ENCODE measurements at regions not wholly inside any gene's neighbourhood (a gene's known extent, or its start where the extent isn't known, plus 50 kb on each side); places are given as distances from the start of the nearest gene placed in this dataset.

GRCh38 chr20:59461526-59461925 is 142.8 kb upstream of the PHACTR3 start:
- 70 to 71% methylated on average over 2 to 14 of the region's 14 CpGs for WGBS, 2 donors (ENCODE audit: low coverage in 1 of 2)
- Histone ChIP-seq H3K4me1 (no peaks in the 10 kb centered on the region), H3K4me3 (no peak overlapping the region), H3K9me3 (no peaks in the 10 kb centered on the region), H3K27me3 (no peaks in the 10 kb centered on the region), H3K36me3 (no peaks in the 10 kb centered on the region), H3K27ac (no peak overlapping the region)
- no peak for TF ChIP-seq POLR2AphosphoS5 (IDR thresholded peaks at IDR 0.05)
- TF ChIP-seq CTCF (IDR thresholded peaks at IDR 0.05) = no peak
- no peak for TF ChIP-seq EP300 (IDR thresholded peaks at IDR 0.05; ENCODE audit: low read depth)
- no peak for TF ChIP-seq POLR2A (IDR thresholded peaks at IDR 0.05)
- in situ Hi-C loops (cut with MboI; ENCODE audit: low pct_ligation_motif_present in 1 of 4, low pct_unique_long_range_greater_than_20kb in 1 of 4, low sequenced_read_pairs in 3 of 4) (loop anchor here in 2 of 4 donors (25.0 kb wide), 2 partner anchors 599 to 1224 kb away; partner anchors contain the start of genes ANKRD60 (in 1 of the 2), GNAS (in 1 of the 2) and GNAS-AS1 (in 1 of the 2)), intact Hi-C loops (cut with DNase I; ENCODE audit: low total_unique reads) (no loop called here)
- DNase-seq = no peak

- no peak overlapping the region for H3K27ac ChIP-seq
- no peak for DNase-seq
- no peaks in the 10 kb centered on the region for H3K27me3 ChIP-seq
- intact Hi-C loops (cut with DNase I; ENCODE audit: low total_unique reads) (no loop called here), in situ Hi-C loops (cut with MboI; ENCODE audit: low pct_ligation_motif_present in 1 of 4, low pct_unique_long_range_greater_than_20kb in 1 of 4, low sequenced_read_pairs in 3 of 4) (loop anchor here in 2 of 4 donors (25.0 kb wide), 2 partner anchors 600 to 1225 kb away; partner anchors contain the start of genes ANKRD60 (in 1 of the 2), GNAS (in 1 of the 2) and GNAS-AS1 (in 1 of the 2))
- H3K36me3 ChIP-seq = no peaks in the 10 kb centered on the region
- no peak overlapping the region for H3K4me3 ChIP-seq
- WGBS, 2 donors (ENCODE audit: low coverage in 1 of 2) = 84 to 86% methylated on average over 9 to 10 of the region's 10 CpGs
- H3K4me1 ChIP-seq = no peaks in the 10 kb centered on the region
- no peaks in the 10 kb centered on the region for H3K9me3 ChIP-seq
- TF ChIP-seq CTCF (IDR thresholded peaks at IDR 0.05) (no peak), POLR2AphosphoS5 (IDR thresholded peaks at IDR 0.05) (no peak), EP300 (IDR thresholded peaks at IDR 0.05; ENCODE audit: low read depth) (no peak), POLR2A (IDR thresholded peaks at IDR 0.05) (no peak)
These were observed 142.1 kb upstream of the PHACTR3 start for GRCh38 chr20:59462249-59462648.

GRCh38 chr20:59463541-59463940 is 140.8 kb upstream of the PHACTR3 start:
- no peaks in the 10 kb centered on the region for H3K4me1 ChIP-seq
- no peaks in the 10 kb centered on the region for H3K27me3 ChIP-seq
- in situ Hi-C loops (cut with MboI; ENCODE audit: low pct_ligation_motif_present in 1 of 4, low pct_unique_long_range_greater_than_20kb in 1 of 4, low sequenced_read_pairs in 3 of 4) (loop anchor here in 2 of 4 donors (25.0 kb wide), 2 partner anchors 601 to 1226 kb away; partner anchors contain the start of genes ANKRD60 (in 1 of the 2), GNAS (in 1 of the 2) and GNAS-AS1 (in 1 of the 2)), intact Hi-C loops (cut with DNase I; ENCODE audit: low total_unique reads) (no loop called here)
- no peak for TF ChIP-seq CTCF (IDR thresholded peaks at IDR 0.05)
- TF ChIP-seq POLR2AphosphoS5 (IDR thresholded peaks at IDR 0.05) = no peak
- TF ChIP-seq POLR2A (IDR thresholded peaks at IDR 0.05) = no peak
- no peak for TF ChIP-seq EP300 (IDR thresholded peaks at IDR 0.05; ENCODE audit: low read depth)
- no peak for DNase-seq
- WGBS, 2 donors (ENCODE audit: low coverage in 1 of 2) = 40% methylated on average over 1 of the region's 2 CpGs; no CpG with 5 or more reads in 1 of the 2 donors
- no peak overlapping the region for H3K27ac ChIP-seq
- H3K4me3 ChIP-seq = no peak overlapping the region
- H3K36me3 ChIP-seq = no peaks in the 10 kb centered on the region
- no peaks in the 10 kb centered on the region for H3K9me3 ChIP-seq

- H3K9me3 ChIP-seq = no peaks in the 10 kb centered on the region
- in situ Hi-C loops (cut with MboI; ENCODE audit: low pct_ligation_motif_present in 1 of 4, low pct_unique_long_range_greater_than_20kb in 1 of 4, low sequenced_read_pairs in 3 of 4) = loop anchor here in 2 of 4 donors (25.0 kb wide), 2 partner anchors 604 to 1229 kb away; partner anchors contain the start of genes ANKRD60 (in 1 of the 2), GNAS (in 1 of the 2) and GNAS-AS1 (in 1 of the 2)
- intact Hi-C loops (cut with DNase I; ENCODE audit: low total_unique reads) = no loop called here
- no peaks in the 10 kb centered on the region for H3K4me1 ChIP-seq
- 89 to 92% methylated on average over 6 to 16 of the region's 16 CpGs for WGBS, 2 donors (ENCODE audit: low coverage in 1 of 2)
- H3K27me3 ChIP-seq = no peaks in the 10 kb centered on the region
- no peak overlapping the region for H3K27ac ChIP-seq
- no peaks in the 10 kb centered on the region for H3K36me3 ChIP-seq
- DNase-seq = no peak
- TF ChIP-seq POLR2AphosphoS5 (IDR thresholded peaks at IDR 0.05) (no peak), EP300 (IDR thresholded peaks at IDR 0.05; ENCODE audit: low read depth) (no peak), CTCF (IDR thresholded peaks at IDR 0.05) (no peak), POLR2A (IDR thresholded peaks at IDR 0.05) (no peak)
- no peak overlapping the region for H3K4me3 ChIP-seq
These were observed 138.1 kb upstream of the PHACTR3 start for GRCh38 chr20:59466107-59466815.

Measured in transverse colon (tissue), 4 donors.